ENCODE measurements at regions not wholly inside any gene's neighbourhood (a gene's known extent, or its start where the extent isn't known, plus 50 kb on each side); places are given as distances from the start of the nearest gene placed in this dataset.
A peak's percentile ranks its signal among the peaks of the same experiment; 100 is the strongest.

DNA sequence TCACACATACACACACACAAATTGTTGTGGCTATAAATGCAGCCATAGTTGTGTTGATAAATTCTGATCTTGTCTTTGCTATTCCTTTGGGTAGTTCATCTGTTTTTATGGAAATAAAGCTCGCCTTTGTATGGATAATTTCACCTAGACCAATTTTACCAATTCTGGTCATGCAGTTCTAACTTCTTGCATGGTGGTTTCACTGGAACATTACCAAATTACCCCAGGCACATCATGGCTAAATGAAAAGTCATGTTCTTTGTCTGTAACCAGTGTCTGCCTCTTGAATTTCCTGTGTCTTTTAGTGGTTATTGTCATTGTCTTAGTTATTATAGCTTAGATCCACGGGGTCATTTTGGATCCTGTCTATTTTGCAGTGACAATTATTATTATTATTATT is 50.3 kb upstream of the TMC1 start:
- ATAC-seq = no peak
- no peaks in the 10 kb centered on the region for H3K27me3 ChIP-seq
- intact Hi-C loops (cut with DNase I) = loop anchor here in 2 of 10 donors (10.0 kb wide), 2 partner anchors 96 to 176 kb away; no protein-coding TSS in a partner anchor
- H3K4me1 ChIP-seq = peaks cover 0 to 12% (median 0%) of the 10 kb centered on the region in 12 donors
- H3K9me3 ChIP-seq = no peaks in the 10 kb centered on the region
- DNase-seq = no peak
- no peak for TF ChIP-seq POLR2A (IDR thresholded peaks at IDR 0.05)
- TF ChIP-seq, protein P1, sequence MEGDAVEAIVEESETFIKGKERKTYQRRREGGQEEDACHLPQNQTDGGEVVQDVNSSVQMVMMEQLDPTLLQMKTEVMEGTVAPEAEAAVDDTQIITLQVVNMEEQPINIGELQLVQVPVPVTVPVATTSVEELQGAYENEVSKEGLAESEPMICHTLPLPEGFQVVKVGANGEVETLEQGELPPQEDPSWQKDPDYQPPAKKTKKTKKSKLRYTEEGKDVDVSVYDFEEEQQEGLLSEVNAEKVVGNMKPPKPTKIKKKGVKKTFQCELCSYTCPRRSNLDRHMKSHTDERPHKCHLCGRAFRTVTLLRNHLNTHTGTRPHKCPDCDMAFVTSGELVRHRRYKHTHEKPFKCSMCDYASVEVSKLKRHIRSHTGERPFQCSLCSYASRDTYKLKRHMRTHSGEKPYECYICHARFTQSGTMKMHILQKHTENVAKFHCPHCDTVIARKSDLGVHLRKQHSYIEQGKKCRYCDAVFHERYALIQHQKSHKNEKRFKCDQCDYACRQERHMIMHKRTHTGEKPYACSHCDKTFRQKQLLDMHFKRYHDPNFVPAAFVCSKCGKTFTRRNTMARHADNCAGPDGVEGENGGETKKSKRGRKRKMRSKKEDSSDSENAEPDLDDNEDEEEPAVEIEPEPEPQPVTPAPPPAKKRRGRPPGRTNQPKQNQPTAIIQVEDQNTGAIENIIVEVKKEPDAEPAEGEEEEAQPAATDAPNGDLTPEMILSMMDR (IDR thresholded peaks at IDR 0.05) = no peak
- H3K36me3 ChIP-seq = no peaks in the 10 kb centered on the region
- no peak overlapping the region for H3K4me3 ChIP-seq
- H3K27ac ChIP-seq = no peak overlapping the region
- WGBS, 4 donors = 76 to 83% (median 78%) methylated on average over 2 of the region's 2 CpGs

DNA sequence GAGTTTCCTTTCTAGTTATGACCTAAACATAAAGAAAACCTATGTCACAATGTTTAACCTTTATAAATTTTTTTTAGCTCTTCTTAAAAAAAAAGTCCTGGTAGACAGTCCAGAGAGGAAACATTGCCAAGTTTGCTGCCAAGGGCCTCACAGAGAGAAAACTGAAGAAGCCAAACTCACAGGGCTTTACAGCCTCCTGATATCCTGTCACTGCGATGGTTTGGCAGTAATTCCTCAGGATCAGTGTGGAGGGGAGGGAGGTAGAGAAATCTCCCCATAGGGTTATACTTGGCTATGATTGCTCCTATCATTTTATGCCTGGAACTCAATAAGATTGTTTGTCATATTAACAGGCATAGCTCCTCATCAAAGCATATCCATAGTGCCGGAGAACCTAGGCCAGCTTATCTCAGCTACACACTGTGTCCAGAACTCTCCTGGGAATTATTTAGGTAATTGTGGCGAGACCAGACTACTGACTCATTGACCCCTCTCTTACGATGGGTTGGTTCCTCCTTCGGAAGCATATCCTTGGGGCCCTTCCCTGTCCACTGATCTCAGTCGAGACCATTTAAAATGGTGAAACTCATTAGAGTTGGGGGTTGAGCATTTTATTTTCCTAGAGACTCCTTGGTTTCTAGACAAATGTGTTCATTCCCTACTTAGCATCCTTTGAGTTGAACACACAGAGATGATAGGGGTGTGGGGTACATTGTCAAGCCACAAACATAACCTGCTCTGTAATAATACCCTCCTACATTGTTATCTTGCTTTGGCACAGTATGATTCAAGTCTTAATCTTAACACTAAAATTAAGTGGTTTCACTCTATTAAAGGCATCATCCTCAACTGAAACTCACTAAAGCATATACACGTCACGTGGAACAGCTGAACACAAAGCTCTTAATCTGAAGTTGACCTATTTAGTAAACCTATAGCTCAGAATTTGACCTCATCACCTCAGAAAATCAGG is 53.4 kb upstream of the TMC1 start:
- Histone ChIP-seq H3K27ac (no peak overlapping the region), H3K9me3 (no peaks in the 10 kb centered on the region), H3K36me3 (no peaks in the 10 kb centered on the region), H3K4me1 (peaks cover 0 to 19% (median 0%) of the 10 kb centered on the region in 12 donors), H3K4me3 (no peak overlapping the region), H3K27me3 (no peaks in the 10 kb centered on the region)
- WGBS, 4 donors = 76 to 86% (median 81%) methylated on average over 8 of the region's 8 CpGs
- DNase-seq = no peak
- intact Hi-C loops (cut with DNase I) = loop anchor here in 2 of 10 donors (10.0 kb wide), 2 partner anchors 127 to 173 kb away; no protein-coding TSS in a partner anchor
- no peak for ATAC-seq
- no peak for TF ChIP-seq POLR2A (IDR thresholded peaks at IDR 0.05)
- TF ChIP-seq, protein P1 (IDR thresholded peaks at IDR 0.05) = no peak

DNA sequence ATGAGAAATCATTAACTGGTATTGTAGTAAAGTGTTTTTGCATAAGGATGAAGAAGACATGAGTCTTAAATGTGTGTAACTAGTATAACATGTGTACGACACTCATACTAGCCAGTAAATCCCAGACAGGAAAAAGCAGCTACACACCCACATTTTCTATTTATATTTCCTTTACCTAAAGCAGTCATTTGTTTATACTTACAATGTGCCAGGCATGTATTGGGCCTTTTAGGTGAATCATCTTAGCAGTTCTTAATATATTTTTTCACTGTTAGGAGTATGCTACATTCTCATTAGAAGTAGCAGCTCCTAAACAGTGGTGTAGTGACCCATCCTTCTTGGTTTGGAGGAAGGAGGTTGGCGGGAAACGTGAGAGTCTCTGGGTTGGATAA is 55.8 kb upstream of the TMC1 start:
- H3K27me3 ChIP-seq = no peaks in the 10 kb centered on the region
- peak overlapping the region in 1 of 12 donors; percentile 8 for H3K27ac ChIP-seq
- no peak overlapping the region for H3K4me3 ChIP-seq
- no peak for DNase-seq
- H3K9me3 ChIP-seq = no peaks in the 10 kb centered on the region
- peaks cover 0 to 17% (median 0%) of the 10 kb centered on the region in 12 donors for H3K4me1 ChIP-seq
- intact Hi-C loops (cut with DNase I) = loop anchor here in 2 of 10 donors (10.0 kb wide), 2 partner anchors 129 to 171 kb away; no protein-coding TSS in a partner anchor
- H3K36me3 ChIP-seq = no peaks in the 10 kb centered on the region
- no peak for ATAC-seq
- TF ChIP-seq POLR2A (IDR thresholded peaks at IDR 0.05) = no peak
- TF ChIP-seq, protein P1 (IDR thresholded peaks at IDR 0.05) = no peak
- WGBS, 4 donors = 70 to 80% (median 78%) methylated on average over 3 of the region's 3 CpGs
